Panc1 (cell line): ENCODE measurements at regions not wholly inside any gene's neighbourhood (a gene's known extent, or its start where the extent isn't known, plus 50 kb on each side); places are given as distances from the start of the nearest gene placed in this dataset.

Source experiments
- ATAC-seq: fragments of 200-7000 bp; cut with Tn5 transposase; 2 replicates; pipeline ENCODE4 v1.9.1; 2020; ENCODE audit warnings: mild to moderate bottlenecking, moderate library complexity
- BruUV-seq: library from RNA; stranded (reverse); fragments of 400-500 nt; replicated peaks from 2 replicates; lab custom pipeline; 2021; lab: Mats Ljungman, UMichigan
- CTCF ChIA-PET: fragments of 300-600 bp; sonication (Branson Sonifier 250); formaldehyde crosslinking; loops from one replicate; lab custom pipeline; 2022; ENCODE audit warnings: antibody characterized with exemption; lab: Charles Lee
- POLR2A ChIA-PET: fragments of 300-600 bp; sonication (Branson Sonifier 250); formaldehyde crosslinking; loops from one replicate; lab custom pipeline; 2022; ENCODE audit warnings: antibody characterized with exemption; lab: Charles Lee
- DNase-seq: peaks from one replicate; pipeline ENCODE4 v3.0.0-alpha.2; 2010; ENCODE audit warnings: low read depth, low spot score
- H3K27ac ChIP-seq: 2 replicates; pipeline ENCODE4 v1.5.1; 2011; ENCODE audit warnings: mild to moderate bottlenecking, low read length, inconsistent platforms
- H3K27me3 ChIP-seq: fragments of 200-500 bp; sonication (Bioruptor generic); 2 replicates; pipeline ENCODE4 v1.6.0; 2014; ENCODE audit warnings: low read length, inconsistent platforms; ENCODE audit not compliant: control insufficient read depth, insufficient read depth
- H3K36me3 ChIP-seq: fragments of 200-500 bp; sonication (Bioruptor generic); 2 replicates; pipeline ENCODE4 v1.5.1; 2014; ENCODE audit warnings: inconsistent platforms, mild to moderate bottlenecking, low read length, moderate library complexity; ENCODE audit not compliant: control insufficient read depth, insufficient read depth
- H3K4me1 ChIP-seq: 2 replicates; pipeline ENCODE4 v1.5.1; 2011; ENCODE audit warnings: inconsistent platforms, mild to moderate bottlenecking, low read length, moderate library complexity; ENCODE audit not compliant: control insufficient read depth, insufficient read depth
- H3K4me3 ChIP-seq, 2 experiments: 2 replicates each; pipeline ENCODE4 v1.5.1; 2011 to 2012; ENCODE audit warnings: low read depth in 2 of 2, low read length in 2 of 2, mild to moderate bottlenecking in 2 of 2, inconsistent platforms in 1 of 2, moderate library complexity in 1 of 2
- H3K9me3 ChIP-seq: fragments of 200-500 bp; sonication (Bioruptor generic); 2 replicates; pipeline ENCODE4 v1.5.1; 2014; ENCODE audit warnings: low read depth, mild to moderate bottlenecking, inconsistent platforms, low read length, moderate library complexity; ENCODE audit not compliant: control insufficient read depth, insufficient read depth
- POLR2AphosphoS5 ChIP-seq: IDR thresholded peaks from 2 replicates; pipeline ENCODE4 v1.6.1; 2012; ENCODE audit warnings: mild to moderate bottlenecking, low read depth, low read length, moderate library complexity
- SIN3A ChIP-seq: IDR thresholded peaks from 2 replicates; pipeline ENCODE4 v1.6.1; 2012; ENCODE audit warnings: low read depth, mild to moderate bottlenecking, low read length, moderate library complexity, borderline replicate concordance; ENCODE audit not compliant: insufficient read depth
- TCF7L2 ChIP-seq: IDR thresholded peaks from 2 replicates; pipeline ENCODE4 v1.6.1; 2011; ENCODE audit warnings: mild to moderate bottlenecking, low read depth, low read length, inconsistent platforms
- in situ Hi-C: cut with HindIII; loops from 2 replicates; pipeline ENCODE4 v1.10.0; 2016; ENCODE audit warnings: low sequenced_read_pairs, low pct_unique_long_range_greater_than_20kb
- intact Hi-C: fragments of 100-400 bp; cut with micrococcal nuclease; formaldehyde crosslinking; loops from one replicate; pipeline ENCODE4 v1.10.0; 2022; ENCODE audit not compliant: unreplicated experiment
- TF ChIP-seq, protein P1 (sequence below): fragments of 450-650 bp; IDR thresholded peaks from 2 replicates; pipeline ENCODE4 v1.5.1; 2017; ENCODE audit warnings: mild to moderate bottlenecking
- TF ChIP-seq, protein P2 (sequence below), 2 experiments: IDR thresholded peaks; 2 replicates each; pipeline ENCODE4 v1.6.1; 2011 to 2012; ENCODE audit warnings: low read depth in 2 of 2, control low read depth in 1 of 2, low read length in 1 of 2, mild to moderate bottlenecking in 1 of 2, moderate library complexity in 1 of 2; ENCODE audit not compliant: insufficient read depth in 1 of 2

- Histone ChIP-seq H3K36me3 (no peaks in the 10 kb centered on the region), H3K9me3 (no peaks in the 10 kb centered on the region), H3K27ac (no peak overlapping the region), H3K4me3 (no peak overlapping the region), H3K27me3 (no peaks in the 10 kb centered on the region), H3K4me1 (no peaks in the 10 kb centered on the region)
- CTCF ChIA-PET, result no interaction called here
- TF ChIP-seq, protein P1, sequence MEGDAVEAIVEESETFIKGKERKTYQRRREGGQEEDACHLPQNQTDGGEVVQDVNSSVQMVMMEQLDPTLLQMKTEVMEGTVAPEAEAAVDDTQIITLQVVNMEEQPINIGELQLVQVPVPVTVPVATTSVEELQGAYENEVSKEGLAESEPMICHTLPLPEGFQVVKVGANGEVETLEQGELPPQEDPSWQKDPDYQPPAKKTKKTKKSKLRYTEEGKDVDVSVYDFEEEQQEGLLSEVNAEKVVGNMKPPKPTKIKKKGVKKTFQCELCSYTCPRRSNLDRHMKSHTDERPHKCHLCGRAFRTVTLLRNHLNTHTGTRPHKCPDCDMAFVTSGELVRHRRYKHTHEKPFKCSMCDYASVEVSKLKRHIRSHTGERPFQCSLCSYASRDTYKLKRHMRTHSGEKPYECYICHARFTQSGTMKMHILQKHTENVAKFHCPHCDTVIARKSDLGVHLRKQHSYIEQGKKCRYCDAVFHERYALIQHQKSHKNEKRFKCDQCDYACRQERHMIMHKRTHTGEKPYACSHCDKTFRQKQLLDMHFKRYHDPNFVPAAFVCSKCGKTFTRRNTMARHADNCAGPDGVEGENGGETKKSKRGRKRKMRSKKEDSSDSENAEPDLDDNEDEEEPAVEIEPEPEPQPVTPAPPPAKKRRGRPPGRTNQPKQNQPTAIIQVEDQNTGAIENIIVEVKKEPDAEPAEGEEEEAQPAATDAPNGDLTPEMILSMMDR, result no peak
- TF ChIP-seq TCF7L2 (no peak), POLR2AphosphoS5 (no peak), SIN3A (no peak)
- TF ChIP-seq, protein P2, sequence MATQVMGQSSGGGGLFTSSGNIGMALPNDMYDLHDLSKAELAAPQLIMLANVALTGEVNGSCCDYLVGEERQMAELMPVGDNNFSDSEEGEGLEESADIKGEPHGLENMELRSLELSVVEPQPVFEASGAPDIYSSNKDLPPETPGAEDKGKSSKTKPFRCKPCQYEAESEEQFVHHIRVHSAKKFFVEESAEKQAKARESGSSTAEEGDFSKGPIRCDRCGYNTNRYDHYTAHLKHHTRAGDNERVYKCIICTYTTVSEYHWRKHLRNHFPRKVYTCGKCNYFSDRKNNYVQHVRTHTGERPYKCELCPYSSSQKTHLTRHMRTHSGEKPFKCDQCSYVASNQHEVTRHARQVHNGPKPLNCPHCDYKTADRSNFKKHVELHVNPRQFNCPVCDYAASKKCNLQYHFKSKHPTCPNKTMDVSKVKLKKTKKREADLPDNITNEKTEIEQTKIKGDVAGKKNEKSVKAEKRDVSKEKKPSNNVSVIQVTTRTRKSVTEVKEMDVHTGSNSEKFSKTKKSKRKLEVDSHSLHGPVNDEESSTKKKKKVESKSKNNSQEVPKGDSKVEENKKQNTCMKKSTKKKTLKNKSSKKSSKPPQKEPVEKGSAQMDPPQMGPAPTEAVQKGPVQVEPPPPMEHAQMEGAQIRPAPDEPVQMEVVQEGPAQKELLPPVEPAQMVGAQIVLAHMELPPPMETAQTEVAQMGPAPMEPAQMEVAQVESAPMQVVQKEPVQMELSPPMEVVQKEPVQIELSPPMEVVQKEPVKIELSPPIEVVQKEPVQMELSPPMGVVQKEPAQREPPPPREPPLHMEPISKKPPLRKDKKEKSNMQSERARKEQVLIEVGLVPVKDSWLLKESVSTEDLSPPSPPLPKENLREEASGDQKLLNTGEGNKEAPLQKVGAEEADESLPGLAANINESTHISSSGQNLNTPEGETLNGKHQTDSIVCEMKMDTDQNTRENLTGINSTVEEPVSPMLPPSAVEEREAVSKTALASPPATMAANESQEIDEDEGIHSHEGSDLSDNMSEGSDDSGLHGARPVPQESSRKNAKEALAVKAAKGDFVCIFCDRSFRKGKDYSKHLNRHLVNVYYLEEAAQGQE (IDR thresholded peaks at IDR 0.05; ENCODE audit: insufficient read depth in 1 of 2, low read depth in 2 of 2, low read length in 1 of 2), result no peak
- no TSS peak for BruUV-seq
- ATAC-seq, result no peak
- in situ Hi-C loops (no loop called here), intact Hi-C loops (no loop called here)
- DNase-seq, result no peak
- POLR2A ChIA-PET, result interaction anchor here (0.6 kb wide), 1 partner anchor 16 kb away, joined by 3 read pairs; no protein-coding TSS in a partner anchor
Measured at GRCh38 chr2:187964746-187965145, 326.9 kb upstream of the GULP1 start.

- no peaks in the 10 kb centered on the region for H3K36me3 ChIP-seq
- ATAC-seq, result no peak
- no TSS peak for BruUV-seq
- in situ Hi-C loops, result no loop called here
- intact Hi-C loops, result no loop called here
- POLR2A ChIA-PET, result no interaction called here
- no peak for DNase-seq
- TF ChIP-seq, protein P2 (IDR thresholded peaks at IDR 0.05; ENCODE audit: insufficient read depth in 1 of 2, low read depth in 2 of 2, low read length in 1 of 2), result no peak
- TF ChIP-seq, protein P1, result no peak
- TF ChIP-seq SIN3A, result no peak
- no peak for TF ChIP-seq TCF7L2
- no peak for TF ChIP-seq POLR2AphosphoS5
- no peaks in the 10 kb centered on the region for H3K4me1 ChIP-seq
- H3K9me3 ChIP-seq, result no peaks in the 10 kb centered on the region
- CTCF ChIA-PET, result no interaction called here
- no peak overlapping the region for H3K4me3 ChIP-seq
- no peak overlapping the region for H3K27ac ChIP-seq
- no peaks in the 10 kb centered on the region for H3K27me3 ChIP-seq
Measured at GRCh38 chr2:187966924-187967323, 324.8 kb upstream of the GULP1 start.
